Esophagus muscularis mucosa (tissue), 4 donors: ENCODE measurements at regions not wholly inside any gene's neighbourhood (a gene's known extent, or its start where the extent isn't known, plus 50 kb on each side); places are given as distances from the start of the nearest gene placed in this dataset.

ENCODE experiments used
- DNase-seq: peaks from one replicate; pipeline ENCODE4 v3.0.0-alpha.2; 2017; ENCODE audit errors: extremely low spot score
- H3K27ac ChIP-seq, 4 donors: fragments of 200-600 bp; sonication (generic); replicated peaks in 1 of 4; 1 replicate in 3 of 4; 2 replicates in 1 of 4; pipeline ENCODE4 v1.5.1; 2016 to 2019; ENCODE audit warnings: mild to moderate bottlenecking in 1 of 4
- H3K27me3 ChIP-seq, 4 donors: fragments of 200-600 bp; sonication (generic); one replicate each; pipeline versions ENCODE4 v1.5.1 to v1.6.0; 2016 to 2019
- H3K36me3 ChIP-seq, 4 donors: fragments of 200-600 bp; sonication (generic); one replicate each; pipeline ENCODE4 v1.5.1; 2016 to 2019
- H3K4me1 ChIP-seq, 4 donors: fragments of 200-600 bp; sonication (generic); one replicate each; pipeline ENCODE4 v1.5.1; 2016 to 2019
- H3K4me3 ChIP-seq, 4 donors: fragments of 200-600 bp; sonication (generic); 1 replicate in 2 of 4; 2 replicates in 2 of 4; pipeline ENCODE4 v1.5.1; 2016 to 2019; ENCODE audit warnings: mild to moderate bottlenecking in 4 of 4, moderate library complexity in 1 of 4
- H3K9me3 ChIP-seq, 4 donors: fragments of 200-600 bp; sonication (generic); 1 replicate in 3 of 4; 2 replicates in 1 of 4; pipeline ENCODE4 v1.5.1; 2016 to 2019
- CTCF ChIP-seq, 3 experiments: fragments of 200-600 bp in 2 of 3; fragments of 450-650 bp in 1 of 3; sonication (generic) in 2 of 3; IDR thresholded peaks; one replicate each; pipeline ENCODE4 v1.5.1; 2017 to 2019; ENCODE audit warnings: antibody characterized with exemption in 3 of 3, mild to moderate bottlenecking in 2 of 3, moderate library complexity in 1 of 3
- EP300 ChIP-seq: sonication (generic); formaldehyde crosslinking; IDR thresholded peaks from one replicate; pipeline ENCODE4 v1.6.1; 2017; ENCODE audit warnings: antibody characterized with exemption
- POLR2A ChIP-seq: fragments of 450-650 bp; IDR thresholded peaks from one replicate; pipeline ENCODE4 v1.6.1; 2017; ENCODE audit warnings: antibody characterized with exemption, moderate library complexity, mild to moderate bottlenecking, low read depth
- POLR2AphosphoS5 ChIP-seq, 2 donors: sonication (generic); formaldehyde crosslinking; IDR thresholded peaks; one replicate each; pipeline ENCODE4 v1.6.1; 2017; ENCODE audit warnings: antibody characterized with exemption in 2 of 2
- WGBS: methylation state at CpG from one replicate; pipeline ENCODE4 v1.1.5; 2018; 5-methylcytosine and 5-hydroxymethylcytosine counted together
- intact Hi-C: fragments of 100-400 bp; cut with DNase I; formaldehyde crosslinking; loops from one replicate; pipeline ENCODE4 v1.15.1; 2023

GRCh38 chr20:16922834-16923233 lies 174.7 kb downstream of the OTOR start:
- H3K36me3 ChIP-seq = no peaks in the 10 kb centered on the region
- TF ChIP-seq POLR2AphosphoS5 (IDR thresholded peaks at IDR 0.05) = no peak
- no peak for TF ChIP-seq CTCF (IDR thresholded peaks at IDR 0.05)
- no peak for TF ChIP-seq POLR2A
- no peak for TF ChIP-seq EP300
- no peak for DNase-seq
- H3K4me1 ChIP-seq = peaks cover 0 to 18% (median 4%) of the 10 kb centered on the region in 4 donors
- H3K27me3 ChIP-seq = no peaks in the 10 kb centered on the region
- intact Hi-C loops = no loop called here
- H3K27ac ChIP-seq = peak overlapping the region in 3 of 4 donors; percentile 55 to 69 (median 62)
- WGBS = 27% methylated on average over 3 of the region's 3 CpGs
- no peak overlapping the region for H3K4me3 ChIP-seq
- no peaks in the 10 kb centered on the region for H3K9me3 ChIP-seq

- no peaks in the 10 kb centered on the region for H3K36me3 ChIP-seq
- no peak overlapping the region for H3K27ac ChIP-seq
- H3K27me3 ChIP-seq = no peaks in the 10 kb centered on the region
- H3K4me3 ChIP-seq = no peak overlapping the region
- H3K4me1 ChIP-seq = peaks cover 0 to 18% (median 4%) of the 10 kb centered on the region in 4 donors
- no peaks in the 10 kb centered on the region for H3K9me3 ChIP-seq
- WGBS = 90% methylated on average over 11 of the region's 11 CpGs
- intact Hi-C loops = no loop called here
- no peak for DNase-seq
- no peak for TF ChIP-seq EP300
- no peak for TF ChIP-seq CTCF (IDR thresholded peaks at IDR 0.05)
- TF ChIP-seq POLR2A = no peak
- no peak for TF ChIP-seq POLR2AphosphoS5 (IDR thresholded peaks at IDR 0.05)
Measured at GRCh38 chr20:16926626-16927430, 178.7 kb downstream of the OTOR start.

- DNase-seq = no peak
- no peak overlapping the region for H3K27ac ChIP-seq
- no peaks in the 10 kb centered on the region for H3K27me3 ChIP-seq
- no peaks in the 10 kb centered on the region for H3K36me3 ChIP-seq
- H3K9me3 ChIP-seq = no peaks in the 10 kb centered on the region
- intact Hi-C loops = no loop called here
- TF ChIP-seq POLR2AphosphoS5 (IDR thresholded peaks at IDR 0.05) (no peak), EP300 (no peak), POLR2A (no peak), CTCF (IDR thresholded peaks at IDR 0.05) (no peak)
- no peak overlapping the region for H3K4me3 ChIP-seq
- H3K4me1 ChIP-seq = no peaks in the 10 kb centered on the region
Measured at GRCh38 chr20:16929756-16930155, 181.6 kb downstream of the OTOR start.

- Histone ChIP-seq H3K4me1 (no peaks in the 10 kb centered on the region), H3K36me3 (no peaks in the 10 kb centered on the region), H3K27me3 (no peaks in the 10 kb centered on the region), H3K4me3 (no peak overlapping the region), H3K27ac (no peak overlapping the region), H3K9me3 (no peaks in the 10 kb centered on the region)
- WGBS = 48% methylated on average over 4 of the region's 4 CpGs
- no peak for DNase-seq
- intact Hi-C loops = no loop called here
- TF ChIP-seq POLR2A (no peak), POLR2AphosphoS5 (IDR thresholded peaks at IDR 0.05) (no peak), CTCF (IDR thresholded peaks at IDR 0.05) (no peak), EP300 (no peak)
Measured at GRCh38 chr20:16930656-16931055, 182.5 kb downstream of the OTOR start.

GRCh38 chr20:16939051-16939450 lies 190.9 kb downstream of the OTOR start:
- 46% methylated on average over 3 of the region's 3 CpGs for WGBS
- H3K9me3 ChIP-seq = no peaks in the 10 kb centered on the region
- intact Hi-C loops = no loop called here

More at GRCh38 chr20:16939051-16939450, 190.9 kb downstream of the OTOR start:
- H3K36me3 ChIP-seq = no peaks in the 10 kb centered on the region
- no peaks in the 10 kb centered on the region for H3K4me1 ChIP-seq
- no peak overlapping the region for H3K27ac ChIP-seq
- no peak overlapping the region for H3K4me3 ChIP-seq
- H3K27me3 ChIP-seq = no peaks in the 10 kb centered on the region
- no peak for TF ChIP-seq POLR2A
- no peak for TF ChIP-seq CTCF (IDR thresholded peaks at IDR 0.05)
- no peak for TF ChIP-seq POLR2AphosphoS5 (IDR thresholded peaks at IDR 0.05)
- no peak for TF ChIP-seq EP300
- DNase-seq = no peak
